Retina (tissue), 1 donor: ENCODE measurements at regions not wholly inside any gene's neighbourhood (a gene's known extent, or its start where the extent isn't known, plus 50 kb on each side); places are given as distances from the start of the nearest gene placed in this dataset.
"Not testable (repeated sequence)": the region's sequence is repeated elsewhere in the genome, so short reads cannot be mapped to it uniquely, and the experiment has no call there.

ENCODE experiments used
- DNase-seq: peaks from one replicate; pipeline ENCODE4 v3.0.0-alpha.2; 2016

DNA sequence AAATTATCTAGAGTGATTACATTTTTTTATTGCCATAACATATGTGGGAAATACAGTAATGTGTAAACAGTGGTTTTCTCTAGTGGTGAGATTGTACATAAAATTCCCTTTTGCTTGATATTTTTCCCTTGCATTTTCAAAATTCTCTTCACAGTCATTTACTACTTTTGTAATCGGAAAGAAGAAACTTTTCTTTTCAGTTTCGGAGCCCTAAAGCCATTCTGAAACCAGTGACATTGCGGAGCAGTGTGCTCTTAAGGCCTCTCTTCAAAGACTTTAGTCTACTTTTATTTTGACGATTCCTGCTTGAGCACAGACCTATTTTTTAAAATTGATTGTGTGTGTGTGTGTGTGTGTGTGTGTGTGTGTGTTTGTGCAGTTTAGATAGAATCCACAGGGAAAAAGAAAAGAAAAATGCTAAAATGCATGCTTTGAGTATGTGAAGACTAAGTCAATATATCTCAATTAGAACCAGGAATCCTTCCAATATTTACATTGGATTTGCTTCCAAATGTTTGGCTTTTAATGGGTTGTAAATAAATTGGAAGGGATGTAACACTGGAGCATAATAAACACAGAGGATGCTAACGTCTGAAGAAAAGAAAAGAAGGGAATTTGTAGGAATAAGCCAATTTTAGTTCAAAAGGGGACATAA is 357.4 kb downstream of the RND3 start:
- no peak for DNase-seq

DNA sequence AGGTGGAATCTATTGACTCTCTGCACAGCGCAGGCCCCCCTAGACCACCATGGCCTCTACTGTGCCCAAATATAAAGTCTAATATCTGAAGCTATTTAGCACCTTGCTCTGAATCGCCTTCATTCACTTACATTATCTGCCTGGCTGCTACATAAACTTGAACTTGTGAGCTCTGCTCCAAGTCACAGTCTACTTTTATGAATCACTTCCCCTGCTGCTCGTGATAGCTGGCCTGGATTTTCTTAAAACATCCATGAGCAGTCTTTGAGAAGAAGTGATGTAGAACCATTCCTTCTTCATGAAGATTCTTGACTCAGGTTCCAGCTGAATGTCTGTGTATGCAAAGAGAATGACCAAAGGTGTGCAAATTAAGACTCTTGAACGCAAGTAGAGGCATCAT is 359.5 kb downstream of the RND3 start:
- no peak for DNase-seq

DNA sequence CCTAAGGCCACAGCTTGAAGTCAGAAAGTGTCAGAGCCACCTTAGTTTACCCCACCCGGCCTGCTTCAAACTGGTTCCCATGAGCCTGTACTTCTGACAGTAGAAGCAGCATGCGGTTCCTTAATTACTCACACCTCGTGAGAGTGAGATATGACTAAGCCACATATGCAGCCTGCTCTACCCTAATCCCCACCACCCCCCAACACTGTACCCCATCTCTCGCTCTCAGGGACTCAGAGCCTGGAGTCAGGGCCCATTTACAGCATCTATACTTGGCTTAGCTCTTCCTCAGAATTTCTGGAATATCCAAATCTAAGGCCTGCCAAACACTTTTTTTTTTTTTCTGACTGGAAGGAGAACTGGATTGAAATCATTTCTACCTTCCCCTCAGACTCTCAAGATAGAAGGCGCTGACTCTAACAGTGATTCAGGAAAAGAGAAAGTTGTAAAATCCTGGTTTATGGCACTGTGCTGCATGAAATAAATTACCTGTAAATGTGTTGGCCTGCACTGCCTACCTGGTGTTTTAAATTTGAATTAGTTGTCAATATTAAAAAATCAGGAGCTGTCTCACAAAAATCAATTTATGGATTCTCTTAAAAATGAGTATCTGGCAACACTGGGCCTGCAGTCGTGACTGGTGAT is 360.0 kb downstream of the RND3 start:
- no peak for DNase-seq

DNA sequence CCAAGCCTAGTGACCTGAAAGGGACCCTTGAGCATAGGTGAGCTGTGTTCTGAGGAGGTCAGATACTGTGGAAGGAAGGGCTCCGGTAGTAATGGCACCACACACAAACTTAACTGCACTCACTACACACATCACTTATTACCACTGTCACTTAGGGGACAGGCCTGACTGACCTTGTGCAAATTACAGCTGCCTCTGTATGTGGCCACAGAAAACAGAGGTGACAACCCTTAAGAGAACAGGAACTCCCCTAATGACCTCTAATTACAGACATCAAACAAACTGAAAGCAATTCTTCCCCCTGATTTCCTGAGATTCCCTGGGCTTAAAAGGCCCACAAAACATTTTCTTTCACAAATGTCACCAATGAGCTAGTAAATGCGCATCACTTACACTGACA is 360.6 kb downstream of the RND3 start:
- DNase-seq = no peak

DNA sequence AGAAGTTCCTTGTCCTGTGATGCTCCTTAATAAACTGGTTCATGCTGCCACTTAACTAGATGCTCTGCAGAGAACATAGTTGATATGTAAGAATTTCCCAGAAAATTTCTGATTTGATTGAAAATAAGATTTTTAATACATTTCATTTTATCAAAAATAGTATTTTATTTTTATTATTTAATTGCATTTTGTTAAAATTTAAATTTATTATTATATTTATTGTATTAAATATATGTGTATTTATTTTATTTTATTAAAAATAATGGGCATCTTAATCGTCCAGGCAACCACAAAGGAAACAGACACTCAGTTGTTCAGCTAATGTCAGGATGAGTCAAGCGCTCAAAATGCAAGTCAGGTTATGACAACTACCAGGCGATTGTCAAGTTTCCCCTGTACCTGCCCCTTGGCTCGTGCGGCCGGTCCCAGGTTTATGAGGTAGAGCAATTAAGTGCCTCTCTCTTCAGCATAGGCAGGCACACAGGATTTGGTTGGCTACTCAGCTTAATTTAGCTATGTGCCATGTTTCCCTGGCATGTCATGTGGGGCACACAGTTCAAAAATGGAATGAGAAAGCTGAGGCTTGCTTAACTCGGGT is 361.2 kb downstream of the RND3 start:
- no peak for DNase-seq

DNA sequence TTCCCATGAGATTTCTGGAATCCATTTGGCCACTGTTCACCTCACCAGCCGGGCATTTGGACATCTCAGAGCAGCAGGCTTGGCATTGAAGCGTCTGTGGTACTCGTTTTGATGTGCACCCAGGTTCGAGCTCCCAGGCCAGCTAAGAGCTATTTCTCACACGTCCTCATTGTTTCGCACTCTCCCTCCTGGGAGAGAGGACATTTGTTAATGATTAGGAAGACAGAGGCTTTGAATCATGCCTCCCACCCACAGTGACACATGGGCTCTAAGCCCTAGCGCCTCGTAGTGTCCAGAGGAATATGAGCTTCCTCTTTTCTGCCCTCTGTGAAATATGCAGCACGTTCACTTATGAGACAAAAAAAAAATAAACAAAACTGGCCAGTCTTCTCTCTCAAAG is 361.8 kb downstream of the RND3 start:
- peak; percentile 55 for DNase-seq

DNA sequence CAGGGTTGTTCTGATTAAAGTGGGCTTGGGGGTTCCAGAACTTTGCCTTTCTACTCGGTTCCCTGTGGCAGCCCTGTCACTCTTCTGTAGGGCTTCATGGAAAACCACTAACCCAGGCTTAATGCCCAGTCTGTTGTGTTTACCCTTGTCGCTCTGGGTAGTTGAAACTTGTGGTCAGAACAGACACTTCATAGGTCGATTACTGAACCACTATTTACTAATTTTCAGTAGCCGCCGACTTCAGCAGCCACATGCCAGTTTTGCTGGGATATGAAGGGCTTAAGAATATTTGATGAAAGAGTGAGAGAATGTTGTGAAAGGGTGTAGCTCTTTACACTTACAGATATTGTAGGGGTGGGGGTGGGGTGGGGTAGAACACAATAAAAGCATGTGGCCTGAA is 362.3 kb downstream of the RND3 start:
- DNase-seq = no peak

DNA sequence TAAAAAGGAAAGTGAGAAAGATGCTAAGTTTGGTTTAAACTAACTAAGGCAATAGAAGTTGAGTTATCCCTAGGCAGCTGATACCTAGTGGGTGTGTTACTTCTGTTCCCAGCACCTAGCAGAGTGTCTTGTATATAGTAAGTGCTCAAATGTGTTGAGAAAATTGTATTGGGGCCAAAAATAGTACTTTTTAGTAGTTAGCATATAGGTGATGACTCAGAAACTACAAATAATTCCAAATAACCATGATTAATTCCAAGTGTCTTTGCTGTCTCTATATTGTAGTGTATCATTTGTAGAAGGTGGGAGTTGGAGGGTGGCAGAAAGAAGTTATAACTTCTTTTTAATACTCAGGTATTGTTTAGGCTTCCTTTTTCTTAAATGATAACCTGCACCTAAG is 362.7 kb downstream of the RND3 start:
- no peak for DNase-seq

DNA sequence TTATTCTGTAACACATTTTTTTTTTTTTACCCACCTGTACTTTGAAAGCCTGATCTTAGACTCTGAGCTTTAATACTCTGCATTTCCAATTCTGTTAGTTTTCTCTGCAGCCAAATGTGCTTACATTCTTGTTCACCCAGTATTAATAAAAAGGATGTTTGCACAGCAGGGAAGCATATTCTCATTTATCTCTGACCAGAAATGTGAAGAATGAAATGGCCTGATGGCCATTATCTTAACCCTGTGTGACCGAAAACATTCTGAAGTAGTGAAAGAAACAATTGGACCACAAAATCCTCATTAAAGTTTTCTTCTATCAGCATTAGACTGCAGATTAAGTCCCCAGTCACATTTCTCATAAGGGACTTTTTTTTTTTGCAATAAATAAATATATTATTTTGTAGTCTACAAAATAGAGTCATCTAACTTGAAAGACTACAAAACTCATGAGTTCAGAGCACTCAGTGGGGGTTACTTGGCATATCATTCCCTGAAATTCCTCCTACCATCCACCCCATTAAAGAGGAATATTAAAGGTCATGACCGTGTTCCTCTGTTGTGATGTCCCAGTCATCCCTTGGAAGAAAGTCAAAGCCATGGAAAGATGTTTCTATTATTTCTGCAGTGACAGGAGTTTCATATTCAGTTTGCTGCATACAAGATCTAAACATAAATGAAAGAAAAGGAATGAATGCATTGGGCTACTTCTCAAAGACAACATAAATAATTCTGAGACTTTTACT is 364.4 kb downstream of the RND3 start:
- peak; percentile 64 for DNase-seq

DNA sequence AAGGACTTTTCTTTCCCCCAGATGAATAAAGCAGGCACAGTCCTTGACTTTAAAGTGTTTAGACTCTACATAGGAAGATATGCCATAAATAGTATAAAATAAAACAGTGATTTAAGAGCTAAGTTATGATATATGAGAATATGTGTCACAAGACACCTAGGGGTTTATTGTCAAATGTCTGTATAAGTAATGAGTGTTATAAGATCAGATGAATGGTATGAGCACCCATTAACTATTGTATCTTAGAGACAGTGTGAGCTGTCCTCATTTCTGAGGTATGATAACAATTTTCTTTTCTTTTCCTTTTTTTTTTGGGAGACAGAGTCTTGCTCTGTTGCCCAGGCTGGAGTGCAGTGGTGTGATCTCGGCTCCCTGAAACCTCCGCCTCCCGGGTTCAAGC is 365.3 kb downstream of the RND3 start:
- DNase-seq = no peak

DNA sequence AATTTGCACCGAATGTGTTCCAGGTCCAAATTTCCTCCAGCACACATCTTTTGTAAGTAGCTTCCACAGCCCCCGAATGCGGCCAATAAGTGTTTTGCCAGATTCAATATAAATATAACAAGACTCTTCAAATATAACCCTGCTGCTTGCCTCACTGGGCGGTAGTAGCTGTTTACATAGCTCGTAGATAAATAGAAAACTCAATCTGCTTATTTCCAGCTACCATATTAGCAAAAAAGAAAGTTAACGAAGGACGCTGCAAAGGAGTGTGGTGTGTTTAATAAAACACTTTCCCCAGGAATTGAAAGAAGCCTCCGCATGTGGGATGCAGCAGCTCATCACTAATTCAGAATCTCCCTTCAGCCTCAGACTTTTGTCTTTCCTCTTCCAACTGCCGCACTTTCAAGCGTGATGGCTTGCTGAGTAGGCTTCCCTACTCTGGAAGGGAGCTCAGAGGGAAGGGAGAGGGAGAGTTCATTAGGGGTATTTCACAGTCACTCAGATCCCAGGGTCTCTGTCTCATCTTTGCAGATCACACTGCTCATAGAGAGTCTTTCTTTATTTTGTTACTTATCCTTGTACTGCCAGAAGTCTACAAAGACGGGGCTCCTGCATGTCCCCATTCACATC is 367.0 kb downstream of the RND3 start:
- peak; percentile 79 for DNase-seq

DNA sequence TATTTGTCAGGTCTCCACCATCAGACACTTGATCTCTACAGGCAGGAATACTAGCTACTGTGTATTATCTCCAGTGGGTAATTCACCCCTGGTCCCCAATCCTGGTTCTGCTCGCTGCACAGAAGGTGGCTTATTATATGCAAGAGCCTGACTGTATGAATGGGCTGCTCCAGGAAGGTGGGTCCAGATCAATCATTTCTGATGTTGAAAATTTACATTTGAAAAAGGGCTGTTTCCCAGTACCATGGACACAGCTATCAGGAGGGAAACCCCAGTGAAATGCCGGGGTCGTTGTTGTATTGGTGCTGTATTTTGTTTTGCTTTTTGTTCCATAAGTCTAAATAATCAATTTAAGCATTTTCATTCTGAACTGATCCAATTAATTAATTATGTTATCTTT is 367.6 kb downstream of the RND3 start:
- peak; percentile 24 for DNase-seq

DNA sequence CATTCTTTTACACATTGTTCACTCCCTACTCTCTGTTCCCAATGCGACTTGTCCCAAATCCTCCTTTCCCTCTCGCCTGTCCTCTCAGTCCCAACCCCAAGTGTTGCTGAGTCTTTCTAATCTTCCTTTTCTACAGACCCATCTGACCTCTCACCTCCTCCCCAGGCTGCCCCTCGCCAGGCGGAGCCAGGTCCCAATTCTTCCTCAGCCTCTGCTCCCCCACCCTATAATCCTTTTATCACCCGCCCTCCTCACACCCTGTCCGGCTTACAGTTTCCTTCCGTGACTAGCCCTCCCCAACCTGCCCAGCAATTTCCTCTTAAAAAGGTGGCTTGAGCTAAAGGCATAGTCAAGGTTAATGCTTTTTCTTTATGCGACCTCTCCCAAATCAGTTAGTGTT is 373.4 kb downstream of the RND3 start:
- not testable (repeated sequence) for DNase-seq

DNA sequence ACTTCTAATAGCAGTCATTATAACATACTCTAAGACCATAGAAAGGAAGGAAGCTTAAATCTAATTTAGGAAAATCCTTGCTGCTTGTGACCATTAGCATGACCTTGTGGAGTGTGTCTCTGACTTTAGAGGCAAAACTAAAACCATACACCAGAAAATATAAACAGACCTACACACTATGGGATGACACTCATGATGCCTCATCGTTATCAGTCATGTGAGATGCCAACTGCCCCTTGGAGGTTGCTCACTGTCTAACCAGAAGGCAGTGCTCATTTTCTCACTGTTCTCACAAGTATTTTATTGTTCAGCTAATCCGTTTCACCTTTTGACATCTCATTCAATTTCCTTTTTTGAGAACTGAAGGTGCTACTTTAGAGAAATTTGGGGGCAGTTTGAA is 376.9 kb downstream of the RND3 start:
- DNase-seq = no peak

DNA sequence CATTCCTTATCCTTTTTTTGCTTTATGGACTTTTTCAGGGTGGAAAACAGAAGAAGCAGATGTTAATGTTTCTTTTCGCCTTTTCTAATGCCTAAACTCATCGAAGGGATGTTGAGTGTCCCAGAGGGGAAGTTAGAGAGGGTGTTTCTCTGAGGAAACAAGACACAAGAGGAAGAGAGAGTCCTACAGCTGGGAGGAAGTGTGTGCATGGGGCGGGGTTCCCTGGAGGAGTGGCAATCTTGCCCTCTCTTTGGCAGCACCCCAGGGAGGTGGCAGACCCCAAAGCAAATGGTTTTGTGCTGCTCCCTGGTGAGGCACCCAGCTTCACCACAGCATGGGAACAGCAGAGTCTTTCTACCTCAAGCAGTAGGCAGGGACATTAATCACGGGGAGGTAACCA is 377.6 kb downstream of the RND3 start:
- no peak for DNase-seq

DNA sequence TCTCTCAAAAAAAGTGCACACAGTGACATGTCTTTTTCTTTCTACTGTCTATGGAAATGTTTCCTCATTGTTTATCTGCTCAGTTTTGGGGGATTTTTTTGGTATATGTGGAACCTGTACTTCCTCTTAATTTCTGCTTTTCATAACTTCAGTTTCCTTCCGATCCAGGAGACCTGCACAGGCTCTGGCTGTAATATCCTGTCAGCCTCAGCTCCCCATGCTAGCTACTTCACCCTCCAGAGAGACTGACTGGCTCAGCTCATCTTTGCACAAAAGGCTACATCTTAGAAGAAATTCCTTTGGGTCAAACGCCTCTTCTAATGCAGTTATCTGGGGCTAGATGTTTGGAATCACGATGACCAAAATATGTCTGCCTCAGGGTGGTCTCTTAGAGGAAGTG is 378.4 kb downstream of the RND3 start:
- DNase-seq = no peak

DNA sequence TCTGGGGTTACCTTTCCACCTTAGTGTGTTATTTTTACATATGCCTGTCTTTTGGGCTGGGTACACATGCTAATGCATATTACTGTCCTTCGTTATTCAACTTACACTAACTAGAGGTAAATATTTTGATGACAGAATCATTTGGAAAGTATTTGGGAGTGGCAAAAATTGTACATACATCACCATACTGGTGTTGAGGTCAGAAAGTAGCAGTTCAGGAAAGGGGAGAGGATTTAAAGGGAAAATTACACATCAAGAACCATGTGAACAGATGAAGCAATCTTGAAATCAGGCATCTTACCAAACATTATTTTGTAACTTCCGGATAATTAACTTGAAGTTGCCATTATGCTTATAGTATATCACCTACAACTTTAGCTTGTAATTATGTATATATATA is 379.7 kb downstream of the RND3 start:
- DNase-seq = no peak

DNA sequence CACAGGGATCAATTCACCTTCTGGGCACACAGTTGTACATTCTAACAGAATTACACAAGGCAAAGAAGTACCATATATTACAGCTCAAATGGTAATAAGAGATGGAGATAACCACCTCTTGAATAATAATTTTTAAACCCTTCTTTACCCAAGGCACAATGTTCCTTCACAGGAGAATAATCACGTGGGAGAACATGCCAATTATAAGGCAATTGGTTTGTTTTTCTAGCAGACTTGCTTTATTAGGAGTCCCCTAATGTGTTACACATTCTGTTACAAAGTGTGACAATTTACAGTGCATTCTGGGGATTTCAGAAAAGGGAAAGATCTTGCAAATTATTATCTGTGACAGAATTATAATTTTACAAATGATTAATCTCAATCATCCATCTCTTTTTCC is 380.3 kb downstream of the RND3 start:
- DNase-seq = no peak

DNA sequence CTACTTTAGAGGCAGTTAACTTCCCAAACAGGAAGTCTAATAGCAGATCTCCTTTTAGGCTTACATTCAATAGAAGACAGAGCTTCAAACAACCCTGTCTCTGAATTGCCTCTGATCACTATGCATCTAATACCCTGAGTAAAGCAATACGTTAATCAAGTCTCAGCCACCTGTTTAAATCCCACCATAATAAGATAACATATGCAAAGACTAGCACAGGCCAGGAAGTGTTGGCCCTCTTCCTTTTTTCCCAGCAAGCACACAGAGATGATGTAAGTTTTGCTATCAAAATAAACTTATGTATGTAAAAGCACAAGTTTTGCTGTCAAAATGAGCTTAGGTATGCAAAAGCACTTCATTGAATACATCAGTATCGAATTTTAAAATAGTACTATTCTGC is 385.5 kb downstream of the RND3 start:
- no peak for DNase-seq

DNA sequence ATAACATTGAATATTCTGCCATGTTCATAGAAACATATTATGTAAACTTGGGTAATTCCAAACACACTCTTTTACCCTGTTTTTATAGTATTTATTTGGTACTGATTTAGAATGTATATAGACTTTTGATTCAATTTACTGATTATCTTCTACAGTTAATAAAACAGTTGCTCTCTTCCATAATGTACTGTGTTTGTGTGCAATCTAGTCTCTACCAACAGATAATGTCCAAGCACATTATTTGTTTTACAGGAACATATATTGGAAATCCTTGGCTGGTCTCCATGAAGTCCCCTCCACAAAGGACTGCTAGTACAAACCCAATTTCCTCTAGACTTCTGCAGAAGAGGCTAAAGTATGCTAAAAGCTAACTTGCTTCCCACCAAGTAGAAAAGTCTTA is 386.6 kb downstream of the RND3 start:
- DNase-seq = no peak

DNA sequence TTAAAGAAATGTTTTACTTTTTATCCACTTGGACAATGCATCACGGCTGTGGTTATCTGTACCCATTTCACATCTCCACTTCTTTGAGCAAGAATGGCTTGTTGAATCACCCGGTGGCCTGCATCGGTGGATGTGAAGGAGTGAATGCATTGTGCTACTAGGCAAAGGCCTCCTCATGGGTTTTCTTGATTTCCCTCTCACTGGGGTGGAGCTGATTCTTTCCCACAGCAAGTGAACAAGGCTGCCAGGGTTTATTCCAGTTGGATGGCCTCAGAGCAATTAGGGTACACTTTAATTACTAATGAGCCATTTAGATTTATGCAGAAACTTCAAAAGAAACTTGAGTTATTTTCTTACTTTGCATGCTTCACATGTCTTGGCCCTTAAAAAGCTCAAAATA is 387.1 kb downstream of the RND3 start:
- DNase-seq = no peak

DNA sequence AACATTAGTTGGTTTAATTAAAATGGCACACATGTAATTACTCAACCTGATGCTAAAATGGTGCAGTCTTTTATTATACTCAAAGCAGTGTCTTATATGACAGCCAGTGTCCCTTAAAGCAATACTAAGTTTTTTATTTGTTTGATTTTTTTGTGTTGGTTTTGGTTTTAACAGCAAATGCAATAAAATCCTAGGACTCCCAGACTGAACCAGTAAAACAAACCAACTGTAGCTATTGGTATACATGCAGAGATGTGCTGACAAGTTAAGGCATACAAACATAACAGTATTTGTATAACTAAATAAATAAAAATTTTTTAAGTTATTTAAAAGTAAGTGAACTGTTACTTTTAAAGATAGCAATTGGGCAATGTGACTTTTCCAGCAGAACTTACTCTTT is 387.7 kb downstream of the RND3 start:
- no peak for DNase-seq

DNA sequence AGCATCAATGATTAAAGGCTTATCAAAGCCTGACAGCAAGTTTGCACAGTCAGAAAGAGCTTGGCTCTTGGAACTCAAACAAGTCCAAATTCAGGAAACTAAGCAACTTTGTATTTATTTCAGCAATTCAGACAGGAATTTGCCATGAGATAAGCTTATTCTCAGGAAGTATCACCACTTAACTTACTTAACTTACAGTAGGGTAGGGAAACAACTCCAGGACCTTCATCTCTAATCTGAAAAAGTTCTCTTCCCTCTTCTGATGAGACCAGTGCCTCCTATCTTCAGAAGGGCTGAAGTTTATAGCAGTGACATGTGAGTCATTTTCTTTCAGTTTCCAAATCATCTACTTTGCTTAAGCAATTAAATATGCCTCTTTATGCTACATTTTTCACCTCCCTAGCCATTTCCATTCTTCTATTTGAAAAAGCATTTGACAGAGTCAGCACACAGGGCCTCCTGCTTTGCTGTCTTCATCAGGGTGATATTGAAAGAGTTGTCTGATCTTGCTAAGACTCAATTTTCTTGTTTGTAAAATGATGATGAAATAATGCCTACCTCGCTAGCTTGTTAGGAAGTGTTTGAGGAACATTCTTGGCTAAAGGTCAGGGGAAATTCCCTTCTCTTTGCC is 389.5 kb downstream of the RND3 start:
- DNase-seq = no peak
